GM12878 (cell line): ENCODE measurements at regions not wholly inside any gene's neighbourhood (a gene's known extent, or its start where the extent isn't known, plus 50 kb on each side); places are given as distances from the start of the nearest gene placed in this dataset.

Experiments used
- ATAC-seq: fragments of 200-7000 bp; cut with Tn5 transposase; 3 replicates; pipeline ENCODE4 v1.9.1; 2020; ENCODE audit warnings: mild to moderate bottlenecking, moderate library complexity
- BruUV-seq: library from RNA; stranded (reverse); fragments of 400-500 nt; replicated peaks from 2 replicates; lab custom pipeline; 2021; lab: Mats Ljungman, UMichigan
- CTCF ChIA-PET: fragments of 300-600 bp; sonication (Branson Sonifier 250); formaldehyde crosslinking; extraction: SDS; loops from one replicate; lab custom pipeline; 2021; ENCODE audit warnings: inconsistent platforms; lab: Yijun Ruan, JAX
- POLR2A ChIA-PET: fragments of 350-600 bp; formaldehyde crosslinking; extraction: SDS; loops from one replicate; lab custom pipeline; 2021; ENCODE audit warnings: inconsistent platforms; lab: Charles Lee
- RAD21 ChIA-PET: fragments of 300-600 bp; sonication (Branson Sonifier 250); formaldehyde crosslinking; loops from one replicate; lab custom pipeline; 2023; ENCODE audit warnings: antibody characterized with exemption; ENCODE audit not compliant: unreplicated experiment; lab: Charles Lee
- SMC1A ChIA-PET: fragments of 300-600 bp; sonication (Branson Sonifier 250); formaldehyde crosslinking; loops from one replicate; lab custom pipeline; 2023; ENCODE audit not compliant: unreplicated experiment, uncharacterized antibody; lab: Charles Lee
- DNase-seq: peaks from one replicate; pipeline ENCODE4 v3.0.0-alpha.2; 2011; ENCODE audit warnings: low read depth, low spot score
- FAIRE-seq: peaks from 3 replicates; lab custom pipeline; 2011; peaks lifted over from hg19 to GRCh38; lab: Jason Lieb, UNC
- H2AFZ ChIP-seq: 2 replicates; pipeline ENCODE4 v1.6.0; 2011; ENCODE audit warnings: low read depth, low read length, control low read depth; ENCODE audit not compliant: control insufficient read depth
- H3K27ac ChIP-seq: 2 replicates; pipeline ENCODE4 v1.5.1; 2011; ENCODE audit warnings: control low read depth; ENCODE audit not compliant: control insufficient read depth, insufficient read depth
- H3K27me3 ChIP-seq, 2 experiments: replicated peaks in 1 of 2; 2 replicates each; pipeline versions ENCODE4 v1.6.0 to v1.6.1; 2011; ENCODE audit warnings: low read length in 1 of 2; ENCODE audit not compliant: control insufficient read depth in 2 of 2, insufficient read depth in 2 of 2
- H3K36me3 ChIP-seq, 2 experiments: 2 replicates each; pipeline ENCODE4 v1.5.1; 2011; ENCODE audit warnings: low read length in 1 of 2; ENCODE audit not compliant: control insufficient read depth in 2 of 2, insufficient read depth in 2 of 2
- H3K4me1 ChIP-seq: 2 replicates; pipeline ENCODE4 v1.6.1; 2011; ENCODE audit warnings: mild to moderate bottlenecking, low read length, moderate library complexity, mixed read lengths; ENCODE audit not compliant: control insufficient read depth, insufficient read depth
- H3K4me2 ChIP-seq: 2 replicates; pipeline ENCODE4 v1.6.0; 2011; ENCODE audit warnings: control low read depth; ENCODE audit not compliant: control insufficient read depth, insufficient read depth
- H3K4me3 ChIP-seq: fragments of 200-600 bp; sonication (generic); 2 replicates; pipeline ENCODE4 v1.5.1; 2016
- H3K79me2 ChIP-seq: 2 replicates; pipeline ENCODE4 v1.6.0; 2011; ENCODE audit warnings: low read length; ENCODE audit not compliant: control insufficient read depth, insufficient read depth
- H3K9ac ChIP-seq: 2 replicates; pipeline ENCODE4 v1.8.0; 2011; ENCODE audit warnings: low read length, control low read depth, mixed read lengths; ENCODE audit not compliant: control insufficient read depth, insufficient read depth
- H3K9me3 ChIP-seq: replicated peaks from 3 replicates; pipeline ENCODE4 v1.5.1; 2011; ENCODE audit warnings: mild to moderate bottlenecking, low read length; ENCODE audit not compliant: control insufficient read depth, insufficient read depth
- H4K20me1 ChIP-seq: 2 replicates; pipeline ENCODE4 v1.6.0; 2011; ENCODE audit not compliant: control insufficient read depth, insufficient read depth
- ASH2L ChIP-seq: fragments of 300-600, 200-600 bp; sonication (generic); IDR thresholded peaks from 2 replicates; pipeline ENCODE4 v1.6.1; 2017; ENCODE audit warnings: low read depth, mild to moderate bottlenecking, borderline replicate concordance
- BRCA1 ChIP-seq: IDR thresholded peaks from 2 replicates; pipeline ENCODE4 v1.6.1; 2011; ENCODE audit warnings: low read depth, low read length, improper control_type of control experiment
- CHD1 ChIP-seq: IDR thresholded peaks from 2 replicates; pipeline ENCODE4 v1.6.1; 2012; ENCODE audit warnings: low read depth, low read length, improper control_type of control experiment
- CREM ChIP-seq: IDR thresholded peaks from 2 replicates; pipeline ENCODE4 v1.6.1; 2014; ENCODE audit warnings: antibody characterized with exemption, low read depth
- FOS ChIP-seq: IDR thresholded peaks from 3 replicates; pipeline ENCODE4 v1.6.1; 2011; ENCODE audit warnings: borderline replicate concordance; ENCODE audit not compliant: insufficient read length; ENCODE audit errors: extremely low read depth
- FOXK2 ChIP-seq: fragments of 450-650 bp; IDR thresholded peaks from 2 replicates; pipeline ENCODE4 v1.6.1; 2017; ENCODE audit warnings: mild to moderate bottlenecking, moderate library complexity
- NR2F1 ChIP-seq: fragments of 450-650 bp; conservative IDR thresholded peaks from 2 replicates; pipeline ENCODE4 v1.6.1; 2017; ENCODE audit warnings: mild to moderate bottlenecking
- PAX8 ChIP-seq: fragments of 450-650 bp; IDR thresholded peaks from 2 replicates; pipeline ENCODE4 v1.6.1; 2017; ENCODE audit warnings: mild to moderate bottlenecking, moderate library complexity
- SIX5 ChIP-seq: IDR thresholded peaks from 2 replicates; pipeline ENCODE4 v1.6.1; 2011; ENCODE audit warnings: mild to moderate bottlenecking, low read depth, low read length, moderate library complexity; ENCODE audit not compliant: severe bottlenecking
- YY1 ChIP-seq: IDR thresholded peaks from 2 replicates; pipeline ENCODE4 v1.6.1; 2011; ENCODE audit warnings: low read depth, mild to moderate bottlenecking, low read length
- WGBS: methylation state at CpG from one replicate; pipeline ENCODE4 v1.1.6; 2016; ENCODE audit warnings: low lambda C conversion rate; ENCODE audit not compliant: insufficient replicate concordance, insufficient coverage; ENCODE audit errors: missing lambda C conversion rate; 5-methylcytosine and 5-hydroxymethylcytosine counted together
- in situ Hi-C: fragments of 300-500 bp; cut with MboI; formaldehyde crosslinking; loops from 9 replicates; pipeline ENCODE4 v1.14.3; 2018; ENCODE audit warnings: mixed read lengths
- intact Hi-C: fragments of 100-400 bp; cut with micrococcal nuclease; formaldehyde crosslinking; loops from one replicate; pipeline ENCODE4 v1.14.2; 2022; ENCODE audit not compliant: unreplicated experiment
- TF ChIP-seq, protein P1 (sequence below): IDR thresholded peaks from 2 replicates; pipeline ENCODE4 v1.6.1; 2012; ENCODE audit warnings: low read depth, low read length, improper control_type of control experiment
- TF ChIP-seq, protein P2 (sequence below): IDR thresholded peaks from 2 replicates; pipeline ENCODE4 v1.6.1; 2012; ENCODE audit warnings: mild to moderate bottlenecking, low read depth, low read length

DNA sequence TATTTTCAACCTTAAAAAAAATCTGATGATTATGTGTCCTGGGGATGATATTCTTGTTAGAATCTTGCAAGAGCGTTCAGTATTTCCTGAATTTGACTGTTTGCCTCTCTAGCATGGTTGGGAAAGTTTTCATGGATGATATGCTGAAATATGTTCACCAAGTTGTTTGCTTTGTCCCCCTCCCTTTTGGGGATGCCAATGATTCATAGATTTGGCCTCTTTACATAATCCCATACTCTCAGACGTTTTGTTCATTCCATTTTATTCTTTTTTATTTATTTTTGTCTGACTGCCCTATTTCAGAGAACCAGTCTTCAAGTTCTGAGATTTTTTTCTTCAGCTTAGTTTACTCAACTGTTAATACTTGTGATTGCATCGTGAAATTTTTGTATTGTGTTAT lies 415.1 kb downstream of the FAM47B start:
- ChIA-PET CTCF (no interaction called here), POLR2A (no interaction called here), SMC1A (no interaction called here), RAD21 (no interaction called here)
- H3K79me2 ChIP-seq: no peaks in the 10 kb centered on the region
- no peak overlapping the region for H3K4me3 ChIP-seq
- no peaks in the 10 kb centered on the region for H3K4me1 ChIP-seq
- intact Hi-C loops (no loop called here), in situ Hi-C loops (no loop called here)
- no peaks in the 10 kb centered on the region for H3K27me3 ChIP-seq
- ATAC-seq: no peak
- FAIRE-seq: no peak
- no peak for DNase-seq
- H4K20me1 ChIP-seq: no peaks in the 10 kb centered on the region
- no peak overlapping the region for H2AFZ ChIP-seq
- no peaks in the 10 kb centered on the region for H3K36me3 ChIP-seq
- BruUV-seq: no TSS peak
- H3K9ac ChIP-seq: no peak overlapping the region
- H3K27ac ChIP-seq: no peak overlapping the region
- TF ChIP-seq CREM (no peak), CHD1 (no peak), FOS (no peak)
- TF ChIP-seq, protein P1, sequence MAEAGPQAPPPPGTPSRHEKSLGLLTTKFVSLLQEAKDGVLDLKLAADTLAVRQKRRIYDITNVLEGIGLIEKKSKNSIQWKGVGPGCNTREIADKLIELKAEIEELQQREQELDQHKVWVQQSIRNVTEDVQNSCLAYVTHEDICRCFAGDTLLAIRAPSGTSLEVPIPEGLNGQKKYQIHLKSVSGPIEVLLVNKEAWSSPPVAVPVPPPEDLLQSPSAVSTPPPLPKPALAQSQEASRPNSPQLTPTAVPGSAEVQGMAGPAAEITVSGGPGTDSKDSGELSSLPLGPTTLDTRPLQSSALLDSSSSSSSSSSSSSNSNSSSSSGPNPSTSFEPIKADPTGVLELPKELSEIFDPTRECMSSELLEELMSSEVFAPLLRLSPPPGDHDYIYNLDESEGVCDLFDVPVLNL: no peak
- H3K4me2 ChIP-seq: no peak overlapping the region
- H3K9me3 ChIP-seq: no peaks in the 10 kb centered on the region; the same call in 2 of the 3 replicates
- WGBS: 0% methylated on average over 3 of the region's 3 CpGs

DNA sequence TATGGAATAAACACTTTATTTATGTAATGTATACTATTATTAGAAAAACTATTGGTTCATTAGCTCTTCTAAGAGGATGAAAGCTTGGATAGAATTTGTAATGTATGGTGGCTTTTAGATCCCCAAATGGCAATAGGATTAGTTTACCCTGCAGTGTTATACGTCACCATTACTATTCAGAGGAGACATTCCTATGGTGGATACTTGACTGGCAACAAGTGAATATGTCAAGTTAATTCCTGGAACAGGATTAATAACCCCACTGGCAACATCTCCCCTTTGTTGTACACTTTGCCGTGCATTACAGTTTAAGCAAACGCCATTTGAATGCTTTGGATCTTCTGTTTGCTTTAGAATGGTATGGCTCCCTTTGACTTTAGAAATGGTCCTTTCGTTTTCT lies 420.3 kb downstream of the FAM47B start:
- H3K4me1 ChIP-seq: no peaks in the 10 kb centered on the region
- no peak for DNase-seq
- BruUV-seq: no TSS peak
- POLR2A ChIA-PET: no interaction called here
- H3K79me2 ChIP-seq: no peaks in the 10 kb centered on the region
- CTCF ChIA-PET: no interaction called here
- RAD21 ChIA-PET: no interaction called here
- no peak overlapping the region for H2AFZ ChIP-seq
- H4K20me1 ChIP-seq: no peaks in the 10 kb centered on the region
- H3K27me3 ChIP-seq: no peaks in the 10 kb centered on the region
- H3K9me3 ChIP-seq: no peaks in the 10 kb centered on the region
- no peak overlapping the region for H3K4me3 ChIP-seq
- ATAC-seq: no peak
- no peaks in the 10 kb centered on the region for H3K36me3 ChIP-seq
- H3K4me2 ChIP-seq: no peak overlapping the region
- H3K9ac ChIP-seq: no peak overlapping the region
- no peak for FAIRE-seq
- SMC1A ChIA-PET: no interaction called here
- 54% methylated on average over 4 of the region's 4 CpGs for WGBS
- in situ Hi-C loops (no loop called here), intact Hi-C loops (no loop called here)
- H3K27ac ChIP-seq: no peak overlapping the region
- TF ChIP-seq YY1 (no peak), SIX5 (no peak), PAX8 (no peak), NR2F1 (no peak), BRCA1 (no peak), FOXK2 (no peak), ASH2L (no peak)
- TF ChIP-seq, protein P1: no peak
- TF ChIP-seq, protein P2, sequence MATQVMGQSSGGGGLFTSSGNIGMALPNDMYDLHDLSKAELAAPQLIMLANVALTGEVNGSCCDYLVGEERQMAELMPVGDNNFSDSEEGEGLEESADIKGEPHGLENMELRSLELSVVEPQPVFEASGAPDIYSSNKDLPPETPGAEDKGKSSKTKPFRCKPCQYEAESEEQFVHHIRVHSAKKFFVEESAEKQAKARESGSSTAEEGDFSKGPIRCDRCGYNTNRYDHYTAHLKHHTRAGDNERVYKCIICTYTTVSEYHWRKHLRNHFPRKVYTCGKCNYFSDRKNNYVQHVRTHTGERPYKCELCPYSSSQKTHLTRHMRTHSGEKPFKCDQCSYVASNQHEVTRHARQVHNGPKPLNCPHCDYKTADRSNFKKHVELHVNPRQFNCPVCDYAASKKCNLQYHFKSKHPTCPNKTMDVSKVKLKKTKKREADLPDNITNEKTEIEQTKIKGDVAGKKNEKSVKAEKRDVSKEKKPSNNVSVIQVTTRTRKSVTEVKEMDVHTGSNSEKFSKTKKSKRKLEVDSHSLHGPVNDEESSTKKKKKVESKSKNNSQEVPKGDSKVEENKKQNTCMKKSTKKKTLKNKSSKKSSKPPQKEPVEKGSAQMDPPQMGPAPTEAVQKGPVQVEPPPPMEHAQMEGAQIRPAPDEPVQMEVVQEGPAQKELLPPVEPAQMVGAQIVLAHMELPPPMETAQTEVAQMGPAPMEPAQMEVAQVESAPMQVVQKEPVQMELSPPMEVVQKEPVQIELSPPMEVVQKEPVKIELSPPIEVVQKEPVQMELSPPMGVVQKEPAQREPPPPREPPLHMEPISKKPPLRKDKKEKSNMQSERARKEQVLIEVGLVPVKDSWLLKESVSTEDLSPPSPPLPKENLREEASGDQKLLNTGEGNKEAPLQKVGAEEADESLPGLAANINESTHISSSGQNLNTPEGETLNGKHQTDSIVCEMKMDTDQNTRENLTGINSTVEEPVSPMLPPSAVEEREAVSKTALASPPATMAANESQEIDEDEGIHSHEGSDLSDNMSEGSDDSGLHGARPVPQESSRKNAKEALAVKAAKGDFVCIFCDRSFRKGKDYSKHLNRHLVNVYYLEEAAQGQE: no peak
